OCI-LY7 (cell line): ENCODE measurements at regions not wholly inside any gene's neighbourhood (a gene's known extent, or its start where the extent isn't known, plus 50 kb on each side); places are given as distances from the start of the nearest gene placed in this dataset.

ENCODE experiments used
- BruUV-seq: library from RNA; stranded (reverse); fragments of 400-500 nt; replicated peaks from 2 replicates; lab custom pipeline; 2021; lab: Mats Ljungman, UMichigan
- CTCF ChIA-PET: fragments of 300-600 bp; sonication (Branson Sonifier 250); formaldehyde crosslinking; loops from one replicate; lab custom pipeline; 2022; ENCODE audit warnings: antibody characterized with exemption; ENCODE audit not compliant: unreplicated experiment; lab: Charles Lee
- POLR2A ChIA-PET: fragments of 300-600 bp; sonication (Branson Sonifier 250); formaldehyde crosslinking; loops from one replicate; lab custom pipeline; 2022; ENCODE audit warnings: antibody characterized with exemption; lab: Charles Lee
- DNase-seq: peaks from one replicate; pipeline ENCODE4 v3.0.0-alpha.2; 2015; ENCODE audit warnings: low spot score
- H2AFZ ChIP-seq: fragments of 200-600 bp; sonication (generic), shearing (Covaris generic); 2 replicates; pipeline ENCODE4 v1.6.1; 2014; ENCODE audit warnings: mild to moderate bottlenecking, antibody characterized with exemption, low read length, moderate library complexity
- H3K27ac ChIP-seq: fragments of 200-600 bp; sonication (generic); 2 replicates; pipeline ENCODE4 v1.5.1; 2014; ENCODE audit warnings: mixed run types, low read depth, mild to moderate bottlenecking, moderate library complexity, low read length, inconsistent platforms; ENCODE audit not compliant: poor library complexity, severe bottlenecking
- H3K36me3 ChIP-seq: fragments of 200-600 bp; sonication (generic); 2 replicates; pipeline ENCODE4 v1.6.1; 2014; ENCODE audit warnings: mild to moderate bottlenecking, antibody characterized with exemption, low read length, moderate library complexity, mixed read lengths; ENCODE audit not compliant: insufficient read depth
- H3K4me1 ChIP-seq: fragments of 200-600 bp; sonication (generic); 2 replicates; pipeline ENCODE4 v1.5.1; 2014; ENCODE audit warnings: mild to moderate bottlenecking, low read length; ENCODE audit not compliant: insufficient read depth, poor library complexity, severe bottlenecking
- H3K4me2 ChIP-seq: fragments of 200-600 bp; sonication (generic); 2 replicates; pipeline ENCODE4 v1.6.1; 2014; ENCODE audit warnings: mild to moderate bottlenecking, low read length
- H3K4me3 ChIP-seq: fragments of 200-600 bp; sonication (generic); 2 replicates; pipeline ENCODE4 v1.5.1; 2014; ENCODE audit warnings: mild to moderate bottlenecking, low read depth, low read length; ENCODE audit not compliant: poor library complexity, severe bottlenecking
- H3K79me2 ChIP-seq: fragments of 200-600 bp; sonication (generic); 2 replicates; pipeline ENCODE4 v1.6.1; 2016; ENCODE audit warnings: low read depth, mild to moderate bottlenecking, low read length, moderate library complexity, mixed read lengths; ENCODE audit not compliant: insufficient read depth
- H3K9me2 ChIP-seq: fragments of 200-600 bp; sonication (generic); 2 replicates; pipeline ENCODE4 v1.6.1; 2016; ENCODE audit warnings: mild to moderate bottlenecking, low read length, mixed read lengths; ENCODE audit not compliant: insufficient read depth
- H3K9me3 ChIP-seq: fragments of 200-600 bp; sonication (generic); 2 replicates; pipeline ENCODE4 v1.6.1; 2014; ENCODE audit warnings: mild to moderate bottlenecking, mixed run types, low read length, mixed read lengths
- H4K20me1 ChIP-seq: fragments of 200-600 bp; sonication (generic); 2 replicates; pipeline ENCODE4 v1.6.1; 2014; ENCODE audit warnings: mild to moderate bottlenecking, antibody characterized with exemption, low read length, moderate library complexity, mixed read lengths; ENCODE audit not compliant: insufficient read depth
- EZH2phosphoT487 ChIP-seq: fragments of 200-600 bp; sonication (generic); IDR thresholded peaks from 2 replicates; pipeline ENCODE4 v1.6.1; 2018; ENCODE audit warnings: low read depth, borderline replicate concordance, mild to moderate bottlenecking, mixed run types, antibody characterized with exemption, low read length, moderate library complexity, mixed read lengths
- intact Hi-C: fragments of 100-400 bp; cut with micrococcal nuclease; formaldehyde crosslinking; loops from one replicate; pipeline ENCODE4 v1.10.0; 2022; ENCODE audit not compliant: unreplicated experiment
- TF ChIP-seq, protein P1 (sequence below): fragments of 200-600 bp; sonication (generic); conservative IDR thresholded peaks from 2 replicates; pipeline ENCODE4 v1.5.1; 2014; ENCODE audit warnings: mild to moderate bottlenecking, antibody characterized with exemption, low read length, moderate library complexity, mixed read lengths

DNA sequence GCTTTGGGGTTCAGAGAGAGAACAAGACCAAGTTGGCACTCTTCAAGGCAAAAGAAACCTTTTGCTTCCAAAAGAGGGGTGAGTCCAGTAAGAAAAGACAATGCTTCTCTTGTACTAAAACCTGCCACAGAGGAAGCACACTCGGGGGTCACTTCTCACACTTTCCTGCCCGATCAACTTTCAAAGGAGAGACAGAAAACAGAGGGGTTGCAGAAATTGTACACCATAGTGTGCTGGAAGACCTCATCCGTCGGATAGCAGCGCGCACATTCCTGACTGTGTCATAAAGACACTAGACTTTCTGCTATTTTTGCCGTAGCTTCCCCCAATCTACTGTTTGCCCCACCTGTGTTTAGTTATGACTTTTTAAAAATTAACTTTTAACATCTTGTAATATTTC is 66.9 kb downstream of the OR2K2 start:
- Histone ChIP-seq H3K27ac (no peak overlapping the region), H3K79me2 (no peaks in the 10 kb centered on the region), H4K20me1 (no peaks in the 10 kb centered on the region), H3K4me1 (no peaks in the 10 kb centered on the region), H3K36me3 (no peaks in the 10 kb centered on the region), H3K9me2 (no peaks in the 10 kb centered on the region), H3K9me3 (no peaks in the 10 kb centered on the region), H2AFZ (no peak overlapping the region), H3K4me2 (no peak overlapping the region), H3K4me3 (no peak overlapping the region)
- ChIA-PET CTCF (no interaction called here), POLR2A (interaction anchor here (1.5 kb wide), 1 partner anchor 17 kb away, joined by 4 read pairs; no protein-coding TSS in a partner anchor)
- intact Hi-C loops: no loop called here
- no peak for DNase-seq
- TF ChIP-seq EZH2phosphoT487: no peak
- TF ChIP-seq, protein P1, sequence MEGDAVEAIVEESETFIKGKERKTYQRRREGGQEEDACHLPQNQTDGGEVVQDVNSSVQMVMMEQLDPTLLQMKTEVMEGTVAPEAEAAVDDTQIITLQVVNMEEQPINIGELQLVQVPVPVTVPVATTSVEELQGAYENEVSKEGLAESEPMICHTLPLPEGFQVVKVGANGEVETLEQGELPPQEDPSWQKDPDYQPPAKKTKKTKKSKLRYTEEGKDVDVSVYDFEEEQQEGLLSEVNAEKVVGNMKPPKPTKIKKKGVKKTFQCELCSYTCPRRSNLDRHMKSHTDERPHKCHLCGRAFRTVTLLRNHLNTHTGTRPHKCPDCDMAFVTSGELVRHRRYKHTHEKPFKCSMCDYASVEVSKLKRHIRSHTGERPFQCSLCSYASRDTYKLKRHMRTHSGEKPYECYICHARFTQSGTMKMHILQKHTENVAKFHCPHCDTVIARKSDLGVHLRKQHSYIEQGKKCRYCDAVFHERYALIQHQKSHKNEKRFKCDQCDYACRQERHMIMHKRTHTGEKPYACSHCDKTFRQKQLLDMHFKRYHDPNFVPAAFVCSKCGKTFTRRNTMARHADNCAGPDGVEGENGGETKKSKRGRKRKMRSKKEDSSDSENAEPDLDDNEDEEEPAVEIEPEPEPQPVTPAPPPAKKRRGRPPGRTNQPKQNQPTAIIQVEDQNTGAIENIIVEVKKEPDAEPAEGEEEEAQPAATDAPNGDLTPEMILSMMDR: no peak
- BruUV-seq: no TSS peak

DNA sequence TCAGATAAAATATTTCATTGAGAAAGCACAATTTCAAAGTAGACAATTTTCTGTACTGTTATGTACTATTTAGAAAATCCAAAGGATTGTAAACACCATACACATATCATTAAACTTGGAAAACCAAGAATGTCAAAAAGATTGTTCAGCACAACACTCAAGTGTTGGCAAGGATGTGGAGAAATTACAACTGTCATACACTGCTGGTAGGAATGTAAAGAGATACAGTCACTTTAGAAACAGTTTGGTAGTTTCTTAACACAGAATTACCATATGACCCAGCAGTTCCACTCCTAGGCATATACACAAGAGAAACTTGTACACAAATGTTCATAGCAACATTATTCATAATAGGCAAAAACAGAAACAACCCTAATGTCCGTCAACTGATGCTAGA is 71.2 kb downstream of the OR2K2 start:
- no peak for DNase-seq
- no peaks in the 10 kb centered on the region for H3K79me2 ChIP-seq
- ChIA-PET POLR2A (no interaction called here), CTCF (no interaction called here)
- no peak overlapping the region for H3K27ac ChIP-seq
- H3K36me3 ChIP-seq: no peaks in the 10 kb centered on the region
- intact Hi-C loops: no loop called here
- H3K9me3 ChIP-seq: no peaks in the 10 kb centered on the region
- H2AFZ ChIP-seq: no peak overlapping the region
- TF ChIP-seq, protein P1: no peak
- no TSS peak for BruUV-seq
- H3K4me3 ChIP-seq: no peak overlapping the region
- no peaks in the 10 kb centered on the region for H3K9me2 ChIP-seq
- no peaks in the 10 kb centered on the region for H4K20me1 ChIP-seq
- no peak overlapping the region for H3K4me2 ChIP-seq
- H3K4me1 ChIP-seq: no peaks in the 10 kb centered on the region

DNA sequence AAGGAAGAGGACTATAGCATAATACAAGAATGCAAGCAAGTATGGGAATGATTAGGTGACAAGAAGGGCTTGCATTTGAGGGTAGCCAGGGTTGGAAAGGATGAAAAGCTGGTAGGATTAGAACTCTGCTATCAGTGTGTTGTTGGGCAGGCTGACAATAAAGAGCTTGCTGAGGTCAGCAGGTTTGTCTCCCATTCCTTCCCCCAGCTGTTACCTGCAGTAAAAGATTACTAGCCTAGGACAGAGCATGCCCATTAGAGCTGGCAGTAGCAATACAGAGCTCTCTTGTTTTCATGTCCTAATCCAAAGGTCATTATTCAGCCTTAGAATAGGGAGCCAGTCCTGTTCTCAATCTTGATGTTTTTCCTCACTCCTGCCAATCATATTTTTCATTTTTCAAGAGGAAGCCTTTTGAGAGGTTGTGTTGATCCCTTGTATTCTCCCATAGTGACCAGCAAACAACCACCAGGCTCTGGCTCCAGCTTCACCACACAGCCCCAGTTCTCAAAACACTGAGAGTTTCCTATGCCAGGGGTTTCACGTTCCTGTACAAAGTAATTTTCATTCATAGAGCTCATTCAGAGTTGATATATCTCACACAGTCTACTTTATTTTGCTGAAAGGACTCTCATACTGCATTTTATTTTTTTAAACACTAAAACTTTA is 71.7 kb downstream of the OR2K2 start:
- Histone ChIP-seq H3K9me2 (no peaks in the 10 kb centered on the region), H3K4me3 (no peak overlapping the region), H2AFZ (no peak overlapping the region), H3K4me1 (no peaks in the 10 kb centered on the region), H3K36me3 (no peaks in the 10 kb centered on the region), H4K20me1 (no peaks in the 10 kb centered on the region), H3K27ac (no peak overlapping the region), H3K9me3 (no peaks in the 10 kb centered on the region), H3K79me2 (no peaks in the 10 kb centered on the region), H3K4me2 (no peak overlapping the region)
- CTCF ChIA-PET: no interaction called here
- TF ChIP-seq EZH2phosphoT487: no peak
- TF ChIP-seq, protein P1: no peak
- POLR2A ChIA-PET: no interaction called here
- DNase-seq: no peak
- intact Hi-C loops: no loop called here
- BruUV-seq: no TSS peak
